ENCODE measurements at regions not wholly inside any gene's neighbourhood (a gene's known extent, or its start where the extent isn't known, plus 50 kb on each side); places are given as distances from the start of the nearest gene placed in this dataset.
A peak's percentile ranks its signal among the peaks of the same experiment; 100 is the strongest.

DNA sequence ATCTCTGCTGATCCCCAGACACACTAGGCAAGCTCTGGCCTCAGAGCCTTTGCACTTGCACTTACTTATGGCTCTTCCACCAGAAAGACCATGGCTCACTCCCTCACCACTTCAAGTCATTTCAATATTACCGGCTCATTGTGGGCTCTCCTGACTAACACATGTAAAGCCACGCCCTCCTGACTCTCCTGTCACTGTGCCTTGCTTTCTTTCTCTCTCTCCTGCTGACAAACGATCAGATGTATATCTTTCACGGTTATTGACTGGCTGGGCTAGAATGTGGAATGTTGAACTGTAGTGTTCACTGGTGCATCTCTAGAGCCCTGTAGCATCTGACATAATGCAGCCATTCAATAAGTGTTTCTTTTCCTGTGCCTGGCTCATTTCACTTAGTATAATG is 425.1 kb downstream of the RAB28 start:
- 48% methylated on average over 4 of the region's 4 CpGs for WGBS
- no peak overlapping the region for H3K4me3 ChIP-seq
- H3K9me3 ChIP-seq: no peaks in the 10 kb centered on the region

DNA sequence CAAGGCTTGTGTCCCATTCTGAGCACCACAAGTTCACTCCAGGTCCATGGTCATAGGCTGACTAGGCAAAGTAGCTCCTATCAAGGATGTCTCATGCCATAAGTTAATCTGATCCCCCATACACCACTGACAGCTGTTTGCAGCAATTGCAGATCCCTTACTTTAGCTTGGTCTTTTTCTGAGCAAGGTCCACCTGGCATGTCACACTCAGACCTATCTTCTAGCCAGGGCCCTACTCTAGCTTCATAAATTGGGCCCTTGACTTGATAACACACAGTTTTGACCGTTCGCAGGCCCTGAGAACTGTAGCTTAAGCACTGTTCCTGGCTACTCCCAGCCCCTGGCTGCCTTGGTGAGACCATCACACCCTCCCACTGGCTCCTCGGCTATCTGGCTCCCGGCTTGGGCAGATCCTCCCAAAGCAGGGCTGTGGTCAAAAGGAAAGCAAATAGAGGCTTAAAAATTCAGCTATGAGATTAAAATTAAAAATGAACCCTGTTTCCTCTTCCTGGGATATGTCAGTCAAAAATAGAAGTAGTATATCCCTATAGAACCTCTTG is 427.4 kb downstream of the RAB28 start:
- H3K27ac ChIP-seq: peak overlapping the region; percentile 40
- no peaks in the 10 kb centered on the region for H3K9me3 ChIP-seq
- DNase-seq (ENCODE audit: low spot score in 2 of 2): no peak
- 81% methylated on average over 4 of the region's 4 CpGs for WGBS
- peaks cover 5% of the 10 kb centered on the region for H3K4me1 ChIP-seq
- no peak overlapping the region for H3K4me3 ChIP-seq
- TF ChIP-seq, protein P1, sequence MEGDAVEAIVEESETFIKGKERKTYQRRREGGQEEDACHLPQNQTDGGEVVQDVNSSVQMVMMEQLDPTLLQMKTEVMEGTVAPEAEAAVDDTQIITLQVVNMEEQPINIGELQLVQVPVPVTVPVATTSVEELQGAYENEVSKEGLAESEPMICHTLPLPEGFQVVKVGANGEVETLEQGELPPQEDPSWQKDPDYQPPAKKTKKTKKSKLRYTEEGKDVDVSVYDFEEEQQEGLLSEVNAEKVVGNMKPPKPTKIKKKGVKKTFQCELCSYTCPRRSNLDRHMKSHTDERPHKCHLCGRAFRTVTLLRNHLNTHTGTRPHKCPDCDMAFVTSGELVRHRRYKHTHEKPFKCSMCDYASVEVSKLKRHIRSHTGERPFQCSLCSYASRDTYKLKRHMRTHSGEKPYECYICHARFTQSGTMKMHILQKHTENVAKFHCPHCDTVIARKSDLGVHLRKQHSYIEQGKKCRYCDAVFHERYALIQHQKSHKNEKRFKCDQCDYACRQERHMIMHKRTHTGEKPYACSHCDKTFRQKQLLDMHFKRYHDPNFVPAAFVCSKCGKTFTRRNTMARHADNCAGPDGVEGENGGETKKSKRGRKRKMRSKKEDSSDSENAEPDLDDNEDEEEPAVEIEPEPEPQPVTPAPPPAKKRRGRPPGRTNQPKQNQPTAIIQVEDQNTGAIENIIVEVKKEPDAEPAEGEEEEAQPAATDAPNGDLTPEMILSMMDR (IDR thresholded peaks at IDR 0.05): no peak
- TF ChIP-seq EP300 (IDR thresholded peaks at IDR 0.05) (no peak), POLR2A (IDR thresholded peaks at IDR 0.05) (no peak), POLR2AphosphoS5 (IDR thresholded peaks at IDR 0.05) (no peak)
- no peaks in the 10 kb centered on the region for H3K27me3 ChIP-seq
- no peaks in the 10 kb centered on the region for H3K36me3 ChIP-seq

More for the DNA sequence above, 425.1 kb downstream of the RAB28 start:
- Histone ChIP-seq H3K27ac (no peak overlapping the region), H3K4me1 (peaks cover 5% of the 10 kb centered on the region), H3K27me3 (no peaks in the 10 kb centered on the region), H3K36me3 (no peaks in the 10 kb centered on the region)
- DNase-seq (ENCODE audit: low spot score in 2 of 2): no peak
- TF ChIP-seq EP300 (IDR thresholded peaks at IDR 0.05): no peak
- TF ChIP-seq, protein P1 (IDR thresholded peaks at IDR 0.05): no peak
- TF ChIP-seq POLR2A (IDR thresholded peaks at IDR 0.05): no peak
- no peak for TF ChIP-seq POLR2AphosphoS5 (IDR thresholded peaks at IDR 0.05)

DNA sequence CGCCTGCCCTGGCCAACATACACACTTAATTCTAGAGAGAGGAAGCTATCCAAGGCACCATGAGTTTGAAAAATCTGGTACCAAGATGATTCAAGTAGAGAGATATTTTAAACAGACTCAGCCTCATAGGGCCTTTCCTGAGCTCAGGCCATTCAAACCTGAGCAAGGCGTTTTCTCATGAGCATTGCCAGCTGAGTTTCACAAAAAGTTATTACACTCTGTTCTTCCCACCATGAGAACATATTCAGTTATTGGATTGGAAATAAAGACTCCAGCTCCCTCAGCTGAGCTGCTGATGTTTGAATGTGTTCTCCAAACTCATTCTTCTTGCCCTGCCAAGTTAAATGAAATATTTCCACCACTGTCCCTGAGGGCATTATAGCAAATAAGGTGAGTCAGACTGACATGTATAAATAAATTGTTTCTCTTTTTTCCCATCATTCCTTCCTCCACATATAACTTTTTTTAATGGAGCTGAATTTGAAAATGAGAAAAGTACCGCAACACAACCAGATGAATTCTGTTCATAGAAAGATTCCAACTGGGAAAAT is 429.6 kb downstream of the RAB28 start:
- H3K36me3 ChIP-seq: no peaks in the 10 kb centered on the region
- no peaks in the 10 kb centered on the region for H3K9me3 ChIP-seq
- no peak overlapping the region for H3K4me3 ChIP-seq
- H3K27ac ChIP-seq: no peak overlapping the region
- H3K27me3 ChIP-seq: no peaks in the 10 kb centered on the region
- DNase-seq (ENCODE audit: low spot score in 2 of 2): no peak
- peaks cover 5% of the 10 kb centered on the region for H3K4me1 ChIP-seq
- 54% methylated on average over 3 of the region's 3 CpGs for WGBS
- no peak for TF ChIP-seq POLR2AphosphoS5 (IDR thresholded peaks at IDR 0.05)
- TF ChIP-seq EP300 (IDR thresholded peaks at IDR 0.05): no peak
- no peak for TF ChIP-seq POLR2A (IDR thresholded peaks at IDR 0.05)
- TF ChIP-seq, protein P1 (IDR thresholded peaks at IDR 0.05): no peak

DNA sequence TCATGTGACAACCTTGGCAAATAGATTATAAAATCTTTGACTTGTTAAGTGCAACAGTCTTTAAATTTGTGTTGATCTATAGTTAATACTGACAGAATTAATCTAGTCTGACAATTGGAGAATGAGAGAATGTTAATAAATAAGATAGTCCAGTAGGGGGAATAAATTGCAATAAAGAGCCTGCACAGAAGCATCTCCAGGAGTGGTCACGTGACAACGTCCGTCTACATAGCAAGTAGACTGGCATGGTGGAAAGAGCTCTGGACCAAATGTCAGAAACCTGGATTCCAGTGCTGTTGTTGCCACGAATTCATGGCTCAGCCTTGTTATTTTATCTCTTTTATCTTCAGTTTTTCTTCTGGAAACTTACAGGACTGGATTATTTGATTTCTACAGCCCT is 436.5 kb downstream of the RAB28 start:
- H3K36me3 ChIP-seq: no peaks in the 10 kb centered on the region
- no peaks in the 10 kb centered on the region for H3K9me3 ChIP-seq
- no peaks in the 10 kb centered on the region for H3K4me1 ChIP-seq
- no peak overlapping the region for H3K4me3 ChIP-seq
- no peak overlapping the region for H3K27ac ChIP-seq
- no peaks in the 10 kb centered on the region for H3K27me3 ChIP-seq
- no peak for DNase-seq (ENCODE audit: low spot score in 2 of 2)
- WGBS: 76% methylated on average over 4 of the region's 4 CpGs
- no peak for TF ChIP-seq POLR2A (IDR thresholded peaks at IDR 0.05)
- no peak for TF ChIP-seq POLR2AphosphoS5 (IDR thresholded peaks at IDR 0.05)

DNA sequence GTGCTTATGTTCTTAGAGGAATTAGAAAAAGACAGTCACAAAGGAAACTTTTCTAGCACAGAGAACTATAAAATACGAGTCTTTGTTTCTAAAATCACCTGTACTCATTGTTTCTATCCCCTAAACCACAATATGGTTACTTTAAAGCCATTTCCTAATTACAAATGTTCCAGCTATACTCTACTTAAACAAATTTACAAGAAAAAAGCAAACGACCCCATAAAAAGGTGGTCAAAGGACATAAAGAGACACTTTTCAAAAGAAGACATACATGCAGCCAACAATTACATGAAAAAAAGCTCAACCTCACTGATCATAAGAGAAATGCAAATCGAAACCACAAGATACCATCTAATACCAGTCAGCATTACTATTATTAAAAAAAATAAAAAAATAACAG is 447.3 kb downstream of the RAB28 start:
- DNase-seq (ENCODE audit: low spot score in 2 of 2): no peak
- 73% methylated on average over 3 of the region's 3 CpGs for WGBS
- H3K4me3 ChIP-seq: no peak overlapping the region
- no peaks in the 10 kb centered on the region for H3K27me3 ChIP-seq
- H3K36me3 ChIP-seq: no peaks in the 10 kb centered on the region
- TF ChIP-seq POLR2AphosphoS5 (IDR thresholded peaks at IDR 0.05) (no peak), EP300 (IDR thresholded peaks at IDR 0.05) (no peak), POLR2A (IDR thresholded peaks at IDR 0.05) (no peak)
- TF ChIP-seq, protein P1 (IDR thresholded peaks at IDR 0.05): no peak
- H3K4me1 ChIP-seq: no peaks in the 10 kb centered on the region
- no peak overlapping the region for H3K27ac ChIP-seq
- no peaks in the 10 kb centered on the region for H3K9me3 ChIP-seq
